ENCODE measurements at regions not wholly inside any gene's neighbourhood (a gene's known extent, or its start where the extent isn't known, plus 50 kb on each side); places are given as distances from the start of the nearest gene placed in this dataset.

DNA sequence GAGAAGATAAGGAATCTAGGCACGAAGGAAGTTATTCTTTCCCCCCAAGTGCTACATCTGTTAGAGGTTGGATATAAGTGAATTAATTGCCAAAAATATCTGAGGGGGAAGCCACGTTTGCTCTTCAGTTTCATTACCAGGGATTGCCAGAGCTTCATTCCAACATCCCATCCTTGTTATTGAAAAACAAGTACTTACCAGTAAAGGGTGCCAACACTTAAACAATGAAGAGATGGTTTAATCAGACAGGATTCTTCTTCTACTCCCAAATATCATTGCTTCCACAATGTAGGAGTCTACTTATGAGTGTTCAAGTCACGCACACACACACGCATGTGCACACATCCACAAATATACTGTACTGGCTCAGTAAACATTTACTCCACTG is 312.4 kb downstream of the RPAP3 start:
- H3K27ac ChIP-seq: peak overlapping the region in 1 of 2 donors; percentile 5

DNA sequence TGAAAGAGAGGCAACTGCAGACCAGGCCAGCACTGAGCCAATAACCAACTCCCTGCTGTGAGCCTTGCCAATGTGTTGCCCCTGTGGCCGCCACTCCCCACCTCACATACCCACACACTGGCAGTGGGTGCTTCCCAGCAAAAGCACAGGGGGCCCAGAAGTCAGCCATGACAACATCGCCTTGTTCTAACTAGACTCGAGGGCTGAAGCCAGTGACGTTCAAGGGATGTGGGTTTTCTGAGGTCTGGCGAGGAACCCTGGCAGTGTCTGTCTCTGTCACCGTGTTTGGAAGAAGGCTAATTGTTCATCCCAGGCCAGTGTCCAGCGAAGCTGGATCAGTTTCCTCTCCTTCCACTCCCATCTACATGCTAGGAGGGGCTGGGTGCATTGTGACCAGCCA is 311.8 kb upstream of the AMIGO2 start:
- Histone ChIP-seq H3K4me3 (no peak overlapping the region), H3K27ac (no peak overlapping the region)
- TF ChIP-seq, protein P1, sequence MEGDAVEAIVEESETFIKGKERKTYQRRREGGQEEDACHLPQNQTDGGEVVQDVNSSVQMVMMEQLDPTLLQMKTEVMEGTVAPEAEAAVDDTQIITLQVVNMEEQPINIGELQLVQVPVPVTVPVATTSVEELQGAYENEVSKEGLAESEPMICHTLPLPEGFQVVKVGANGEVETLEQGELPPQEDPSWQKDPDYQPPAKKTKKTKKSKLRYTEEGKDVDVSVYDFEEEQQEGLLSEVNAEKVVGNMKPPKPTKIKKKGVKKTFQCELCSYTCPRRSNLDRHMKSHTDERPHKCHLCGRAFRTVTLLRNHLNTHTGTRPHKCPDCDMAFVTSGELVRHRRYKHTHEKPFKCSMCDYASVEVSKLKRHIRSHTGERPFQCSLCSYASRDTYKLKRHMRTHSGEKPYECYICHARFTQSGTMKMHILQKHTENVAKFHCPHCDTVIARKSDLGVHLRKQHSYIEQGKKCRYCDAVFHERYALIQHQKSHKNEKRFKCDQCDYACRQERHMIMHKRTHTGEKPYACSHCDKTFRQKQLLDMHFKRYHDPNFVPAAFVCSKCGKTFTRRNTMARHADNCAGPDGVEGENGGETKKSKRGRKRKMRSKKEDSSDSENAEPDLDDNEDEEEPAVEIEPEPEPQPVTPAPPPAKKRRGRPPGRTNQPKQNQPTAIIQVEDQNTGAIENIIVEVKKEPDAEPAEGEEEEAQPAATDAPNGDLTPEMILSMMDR (IDR thresholded peaks at IDR 0.05): no peak
- DNase-seq (ENCODE audit: low spot score): no peak

More for the DNA sequence above, 312.4 kb downstream of the RPAP3 start:
- no peak for DNase-seq (ENCODE audit: low spot score)
- peak overlapping the region; percentile 36 for H3K4me3 ChIP-seq
- TF ChIP-seq, protein P1 (IDR thresholded peaks at IDR 0.05): no peak

DNA sequence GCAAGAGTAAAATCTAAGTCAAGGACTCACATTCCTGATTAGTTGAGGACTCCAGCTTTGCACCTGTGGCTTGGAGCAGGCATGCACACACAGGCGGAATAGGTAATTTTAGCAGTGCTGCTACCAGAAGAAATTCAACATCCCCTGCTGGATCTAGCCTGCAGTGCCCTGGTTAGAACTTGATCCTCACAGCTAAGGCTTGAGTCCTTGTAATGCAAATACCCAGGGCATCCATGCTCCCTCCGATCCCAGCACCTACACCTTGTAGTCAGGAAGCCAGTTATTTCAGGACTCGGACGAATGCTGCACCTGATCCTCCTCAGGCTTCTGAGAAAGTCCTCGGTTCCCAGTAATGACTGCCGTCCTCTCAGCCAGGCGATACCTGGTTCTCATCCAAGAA is 309.0 kb upstream of the AMIGO2 start:
- DNase-seq (ENCODE audit: low spot score): no peak
- TF ChIP-seq, protein P1 (IDR thresholded peaks at IDR 0.05): no peak
- Histone ChIP-seq H3K27ac (no peak overlapping the region), H3K4me3 (no peak overlapping the region)

DNA sequence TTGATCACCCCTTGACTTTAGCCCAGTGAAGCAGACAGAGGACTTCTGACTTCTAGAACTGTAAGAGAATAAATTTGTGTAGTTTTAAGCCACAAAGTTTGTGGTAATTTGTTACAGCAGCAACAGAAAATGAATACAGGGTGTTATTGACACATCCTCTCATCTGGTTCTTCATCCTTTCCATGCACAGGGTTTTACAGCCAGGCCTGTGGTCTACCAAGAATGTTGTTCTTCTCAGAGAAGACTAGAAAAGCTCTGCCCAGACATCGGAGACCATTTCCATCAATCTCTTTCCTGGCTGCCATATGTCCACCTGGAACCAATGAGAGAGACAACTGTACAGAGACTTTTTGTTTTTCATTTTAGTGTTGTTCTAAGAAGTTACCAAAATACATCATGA is 308.2 kb upstream of the AMIGO2 start:
- DNase-seq (ENCODE audit: low spot score): no peak
- no peak overlapping the region for H3K27ac ChIP-seq
- H3K4me3 ChIP-seq: no peak overlapping the region
- TF ChIP-seq, protein P1 (IDR thresholded peaks at IDR 0.05): no peak

DNA sequence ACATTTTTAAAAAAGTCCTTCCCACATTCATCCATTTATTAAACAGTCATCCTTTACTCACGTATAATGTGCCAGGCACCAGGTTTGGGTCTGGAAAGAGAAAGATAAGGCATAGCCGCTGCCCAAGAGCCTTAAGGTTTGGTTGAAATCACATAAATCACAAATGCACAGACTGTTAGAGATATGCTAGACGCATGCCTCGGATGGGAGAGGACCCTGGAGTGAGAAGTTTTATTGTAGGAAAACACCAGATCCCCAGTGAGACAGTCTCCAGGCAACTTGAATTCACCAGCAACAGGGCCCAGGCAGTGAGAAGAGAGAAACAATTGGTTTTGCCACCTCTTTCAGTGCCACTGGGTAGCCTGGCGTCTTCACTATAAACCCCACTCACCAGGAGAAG is 305.9 kb upstream of the AMIGO2 start:
- H3K4me3 ChIP-seq: no peak overlapping the region
- DNase-seq (ENCODE audit: low spot score): no peak
- no peak overlapping the region for H3K27ac ChIP-seq
- TF ChIP-seq, protein P1 (IDR thresholded peaks at IDR 0.05): no peak

DNA sequence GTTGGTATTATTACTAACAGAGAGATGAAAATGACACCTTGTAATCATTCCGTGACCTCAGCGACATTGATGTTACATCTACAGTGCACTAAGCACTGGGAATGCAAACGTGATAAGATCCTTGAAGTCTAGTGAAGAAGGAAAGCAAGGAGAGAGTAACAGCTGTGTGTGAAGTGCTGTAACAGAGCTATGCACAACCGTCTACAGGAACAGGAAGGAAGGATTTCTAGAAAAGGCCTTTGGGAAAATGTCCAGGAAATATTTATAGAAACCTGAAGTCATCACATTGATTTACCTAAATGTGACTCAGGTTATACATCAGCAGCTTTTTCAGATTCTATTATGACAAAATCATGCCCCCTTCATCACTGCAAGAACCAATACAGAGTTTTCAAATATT is 304.2 kb upstream of the AMIGO2 start:
- H3K27ac ChIP-seq: no peak overlapping the region
- DNase-seq (ENCODE audit: low spot score): no peak
- TF ChIP-seq, protein P1 (IDR thresholded peaks at IDR 0.05): no peak
- no peak overlapping the region for H3K4me3 ChIP-seq

DNA sequence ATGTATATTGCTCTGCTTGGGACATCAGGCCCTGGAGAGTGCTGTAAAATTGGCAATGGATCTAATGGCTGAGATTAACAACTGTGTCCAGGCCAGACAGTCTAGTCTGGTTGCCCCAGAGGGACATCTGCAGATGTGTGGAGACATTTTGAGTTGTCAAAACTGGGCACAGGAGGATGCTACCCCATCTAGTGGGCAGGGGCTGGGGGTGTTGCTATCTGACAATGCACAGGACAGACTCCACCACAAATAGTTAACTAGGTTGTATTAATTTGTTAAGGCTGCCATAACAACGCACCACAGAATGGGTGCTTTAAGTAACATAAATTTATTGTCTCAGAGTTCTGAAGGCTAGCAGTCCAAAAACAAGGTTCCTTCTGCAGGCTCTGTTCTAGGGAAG is 302.5 kb upstream of the AMIGO2 start:
- TF ChIP-seq, protein P1 (IDR thresholded peaks at IDR 0.05): no peak
- no peak for DNase-seq (ENCODE audit: low spot score)

More for the DNA sequence above, 302.5 kb upstream of the AMIGO2 start:
- no peak overlapping the region for H3K27ac ChIP-seq
- no peak overlapping the region for H3K4me3 ChIP-seq

All from coronary artery (tissue), 2 donors.